ENCODE measurements at regions not wholly inside any gene's neighbourhood (a gene's known extent, or its start where the extent isn't known, plus 50 kb on each side); places are given as distances from the start of the nearest gene placed in this dataset.
"Not testable (repeated sequence)": the region's sequence is repeated elsewhere in the genome, so short reads cannot be mapped to it uniquely, and the experiment has no call there.

DNA sequence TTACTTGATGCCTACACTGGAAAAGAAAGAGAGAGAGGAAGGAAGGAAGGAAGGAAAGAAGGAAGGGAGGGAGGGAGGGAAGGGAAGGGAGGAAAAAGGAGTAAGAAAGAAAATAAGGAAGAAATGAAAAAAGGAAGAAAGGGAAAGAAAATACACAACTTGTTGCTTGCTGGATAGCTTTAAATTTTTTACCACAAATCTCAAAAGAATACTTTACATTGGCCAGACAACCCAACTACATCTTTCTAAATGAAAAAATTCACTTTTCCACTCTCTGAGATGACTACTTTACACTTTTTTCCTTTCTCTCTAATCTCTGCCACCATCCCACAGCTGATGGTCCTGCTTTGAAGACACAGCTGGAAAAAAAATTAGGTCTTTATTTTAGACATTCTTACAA lies 228.9 kb upstream of the FAM78B start:
- no peak for DNase-seq

DNA sequence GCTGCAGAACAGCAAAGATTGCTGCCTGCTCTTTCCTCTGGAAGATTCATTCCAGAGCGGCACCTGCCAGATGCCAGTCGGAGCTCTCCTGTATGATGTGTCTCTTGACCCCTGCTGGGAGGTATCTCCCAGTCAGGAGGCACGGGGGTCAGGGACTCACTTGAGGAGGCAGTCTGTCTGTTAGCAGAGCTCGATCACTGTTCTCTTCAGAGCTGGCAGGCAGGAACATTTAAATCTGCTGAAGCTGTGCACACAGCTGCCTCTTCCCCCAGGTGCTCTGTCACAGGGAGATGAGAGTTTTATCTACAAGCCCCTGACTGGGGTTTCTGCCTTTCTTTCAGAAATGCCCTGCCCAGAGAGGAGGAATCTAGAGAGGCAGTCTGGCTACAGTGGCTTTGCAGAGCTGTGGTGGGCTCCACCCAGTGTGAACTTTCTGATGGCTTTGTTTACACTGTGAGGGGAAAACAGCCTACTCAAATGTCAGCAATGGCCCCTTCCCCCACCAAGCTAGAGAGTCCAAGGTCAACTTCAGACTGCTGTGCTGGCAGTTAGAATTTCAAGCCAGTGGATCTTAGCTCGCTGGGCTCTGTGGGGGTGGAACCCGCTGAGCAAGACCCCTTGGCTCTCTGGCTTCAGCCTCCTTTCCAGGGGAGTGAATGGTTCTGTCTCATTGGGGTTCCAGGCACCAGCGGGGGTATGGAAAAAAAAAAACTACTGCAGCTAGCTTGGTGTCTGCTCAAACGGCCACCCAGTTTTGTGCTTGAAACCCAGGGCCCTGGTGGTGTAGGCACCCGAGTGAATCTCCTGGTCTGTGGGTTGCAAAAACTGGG lies 242.7 kb upstream of the FAM78B start:
- not testable (repeated sequence) for DNase-seq

DNA sequence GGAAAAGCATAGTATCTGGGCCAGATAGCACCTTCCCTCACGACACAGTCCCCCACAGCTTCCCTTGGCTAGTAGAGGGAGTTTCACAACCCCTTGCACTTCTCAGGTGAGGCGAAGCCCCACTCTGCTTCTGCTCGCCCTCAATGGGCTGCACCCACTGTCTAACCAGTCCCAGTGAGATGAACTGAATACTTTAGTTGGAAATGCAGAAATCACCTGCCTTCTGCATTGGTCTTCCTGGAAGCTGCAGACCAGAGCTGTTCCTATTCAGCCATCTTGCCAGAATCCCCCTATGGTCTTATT lies 243.2 kb upstream of the FAM78B start:
- DNase-seq: no peak

- not testable (repeated sequence) for DNase-seq
Measured at GRCh38 chr1:166416831-166417230, 250.0 kb upstream of the FAM78B start.

- DNase-seq: no peak
Measured at GRCh38 chr1:166418344-166418933, 251.6 kb upstream of the FAM78B start.

GRCh38 chr1:166422586-166422985 lies 255.8 kb upstream of the FAM78B start:
- not testable (repeated sequence) for DNase-seq

- DNase-seq: no peak
Measured at GRCh38 chr1:166432655-166433054, 265.9 kb upstream of the FAM78B start.

- DNase-seq: peak; percentile 33
Measured at GRCh38 chr1:166433404-166434304, 266.9 kb upstream of the FAM78B start.

GRCh38 chr1:166457700-166458099 lies 290.9 kb upstream of the FAM78B start:
- no peak for DNase-seq

- no peak for DNase-seq
Measured at GRCh38 chr1:166464333-166464732, 297.5 kb upstream of the FAM78B start.

GRCh38 chr1:166470014-166470413 lies 303.2 kb upstream of the FAM78B start:
- no peak for DNase-seq

DNA sequence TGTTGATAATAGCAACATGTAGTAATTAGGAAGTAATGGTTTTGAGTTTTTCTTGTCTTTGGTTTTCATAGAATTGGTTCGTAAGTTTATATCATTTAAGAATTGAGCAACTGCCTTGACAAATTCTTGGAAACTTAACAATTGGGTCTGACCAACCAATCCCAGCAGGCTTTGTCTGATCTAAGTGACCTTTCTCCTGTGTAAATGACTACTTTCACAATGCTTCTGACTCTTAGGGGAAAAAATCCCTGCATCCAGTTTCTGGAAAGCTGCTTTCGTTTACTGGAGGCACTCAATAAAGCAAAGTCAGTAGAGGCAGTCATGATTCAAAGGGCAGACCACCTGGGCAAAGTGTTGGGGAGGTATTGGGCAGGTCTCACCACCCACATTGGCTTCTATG lies 303.6 kb upstream of the FAM78B start:
- DNase-seq: no peak

DNA sequence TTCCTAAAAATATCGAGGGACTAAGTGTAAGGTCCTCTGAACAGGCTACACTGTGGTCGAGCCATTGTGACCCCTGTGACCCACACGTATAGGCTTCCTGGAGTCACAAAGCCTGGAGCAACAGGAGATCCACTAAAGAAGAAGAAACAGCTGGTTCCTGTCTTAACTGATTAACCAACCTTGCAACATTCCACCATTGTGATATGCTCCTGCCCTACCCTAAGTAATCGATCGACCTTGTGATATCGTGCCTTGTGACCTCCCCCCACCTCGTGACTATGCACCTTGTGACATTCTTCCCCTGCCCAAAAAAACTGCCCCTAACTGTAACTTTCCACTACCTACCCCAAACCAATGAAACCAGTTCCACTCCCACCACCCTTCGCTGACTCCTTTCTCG lies 304.6 kb upstream of the FAM78B start:
- no peak for DNase-seq

DNA sequence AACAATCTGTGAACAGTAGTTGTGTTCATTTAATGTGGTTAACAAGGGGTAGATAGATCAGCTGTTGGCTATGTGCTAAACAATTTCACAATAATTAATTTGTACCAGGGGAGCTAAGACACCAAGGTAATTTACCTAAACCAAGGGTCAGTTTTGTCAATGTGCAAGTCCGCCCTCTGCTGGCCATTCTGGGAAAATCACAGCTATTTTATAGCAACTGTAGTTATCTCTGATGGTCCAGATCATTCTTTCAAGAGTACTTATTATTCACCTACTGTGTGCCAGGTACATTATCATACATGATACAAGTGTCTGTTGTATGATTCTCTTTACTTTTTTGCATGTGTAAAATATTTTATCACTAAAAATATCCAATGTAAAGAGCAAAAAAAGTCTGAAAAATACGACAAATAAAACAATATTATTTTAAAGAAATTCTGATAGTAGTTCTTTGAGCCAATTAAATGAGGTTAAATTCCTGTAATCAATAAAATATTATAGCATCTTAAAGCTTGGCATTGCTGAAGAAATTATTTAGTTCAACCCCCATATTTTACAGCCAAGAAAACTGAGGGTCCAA lies 312.3 kb upstream of the FAM78B start:
- peak; percentile 6 for DNase-seq

DNA sequence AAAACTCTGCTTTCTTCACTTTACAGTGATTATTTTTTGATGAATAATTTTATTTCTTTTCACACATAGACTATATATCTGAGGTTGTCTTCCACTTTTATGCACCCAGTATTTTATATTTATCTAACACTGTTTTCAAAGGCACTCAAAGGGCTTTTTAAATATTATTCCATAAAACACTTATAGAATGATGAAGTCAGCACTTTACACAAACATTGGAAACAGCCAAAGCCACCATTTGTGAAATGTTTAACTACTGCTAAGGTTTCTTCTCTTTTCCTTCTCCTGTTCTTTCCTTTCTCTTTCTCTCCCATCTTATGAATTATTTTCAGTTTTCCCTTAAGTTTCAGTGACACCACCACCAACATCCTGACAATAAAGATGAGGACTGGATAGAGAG lies 317.7 kb upstream of the FAM78B start:
- no peak for DNase-seq

DNA sequence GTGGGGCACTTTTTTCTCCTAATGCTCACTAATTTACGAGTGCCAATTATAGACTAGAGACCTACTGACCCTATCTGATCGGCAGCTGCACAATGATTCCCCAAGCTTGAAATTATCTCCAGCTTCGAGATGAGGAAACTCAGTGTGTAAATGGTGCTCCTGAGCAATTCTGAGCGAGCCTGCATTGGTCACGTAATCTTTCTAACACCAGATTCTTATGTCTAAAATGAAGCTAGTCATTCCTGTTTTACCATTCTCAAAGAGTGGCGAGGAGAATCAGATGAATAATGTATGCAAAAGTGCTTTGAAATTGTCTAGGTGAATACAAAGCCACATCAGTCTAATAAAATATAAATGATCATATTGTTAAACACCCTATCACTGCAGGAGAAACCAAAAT lies 318.1 kb upstream of the FAM78B start:
- no peak for DNase-seq

GRCh38 chr1:166485620-166486019 lies 318.8 kb upstream of the FAM78B start:
- DNase-seq: no peak

GRCh38 chr1:166488327-166488726 lies 321.5 kb upstream of the FAM78B start:
- no peak for DNase-seq

GRCh38 chr1:166489356-166489669 lies 322.5 kb upstream of the FAM78B start:
- no peak for DNase-seq

GRCh38 chr1:166489670-166490436 lies 323.1 kb upstream of the FAM78B start:
- no peak for DNase-seq

GRCh38 chr1:166490437-166490991 lies 323.7 kb upstream of the FAM78B start:
- DNase-seq: no peak

DNA sequence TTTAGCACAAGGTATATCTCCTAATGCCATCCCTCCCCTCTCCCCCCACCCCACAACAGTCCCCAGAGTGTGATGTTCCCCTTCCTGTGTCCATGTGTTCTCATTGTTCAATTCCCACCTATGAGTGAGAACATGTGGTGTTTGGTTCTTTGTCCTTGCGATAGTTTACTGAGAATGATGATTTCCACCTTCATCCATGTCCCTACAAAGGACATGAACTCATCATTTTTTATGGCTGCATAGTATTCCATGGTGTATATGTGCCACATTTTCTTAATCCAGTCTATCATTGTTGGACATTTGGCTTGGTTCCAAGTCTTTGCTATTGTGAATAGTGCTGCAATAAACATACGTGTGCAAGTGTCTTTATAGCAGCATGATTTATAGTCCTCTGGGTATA lies 327.0 kb upstream of the FAM78B start:
- not testable (repeated sequence) for DNase-seq

- no peak for DNase-seq
Measured at GRCh38 chr1:166507347-166507746, 331.9 kb upstream of the POGK start.
